DND-41 (cell line): ENCODE measurements at regions not wholly inside any gene's neighbourhood (a gene's known extent, or its start where the extent isn't known, plus 50 kb on each side); places are given as distances from the start of the nearest gene placed in this dataset.

ENCODE experiments used
- ATAC-seq: fragments of 200-7000 bp; cut with Tn5 transposase; 3 replicates; pipeline ENCODE4 v1.9.1; 2021; ENCODE audit warnings: low read depth; ENCODE audit not compliant: insufficient read depth
- DNase-seq: peaks from one replicate; pipeline ENCODE4 v3.0.0-alpha.2; 2020
- H2AFZ ChIP-seq: 2 replicates; pipeline ENCODE4 v1.6.0; 2012; ENCODE audit warnings: low read depth, low read length
- H3K27ac ChIP-seq: 2 replicates; pipeline ENCODE4 v1.5.1; 2012; ENCODE audit warnings: low read length, inconsistent platforms
- H3K27me3 ChIP-seq: fragments of 200-600 bp; sonication (generic); 2 replicates; pipeline ENCODE4 v1.6.0; 2012; ENCODE audit warnings: low read length, mild to moderate bottlenecking, inconsistent platforms; ENCODE audit not compliant: insufficient read depth, poor library complexity
- H3K36me3 ChIP-seq: 2 replicates; pipeline ENCODE4 v1.5.1; 2012; ENCODE audit warnings: low read length, inconsistent platforms; ENCODE audit not compliant: insufficient read depth
- H3K4me1 ChIP-seq: 2 replicates; pipeline ENCODE4 v1.5.1; 2012; ENCODE audit warnings: mild to moderate bottlenecking, low read length; ENCODE audit not compliant: insufficient read depth
- H3K4me2 ChIP-seq: 2 replicates; pipeline ENCODE4 v1.6.0; 2012; ENCODE audit warnings: mild to moderate bottlenecking, moderate library complexity, low read length, inconsistent platforms; ENCODE audit not compliant: insufficient read depth
- H3K4me3 ChIP-seq, 2 experiments: fragments of 200-600 bp in 1 of 2; shearing (Covaris generic) in 1 of 2; 2 replicates each; pipeline ENCODE4 v1.5.1; 2012 to 2016; ENCODE audit warnings: inconsistent platforms in 2 of 2, low read length in 2 of 2, mild to moderate bottlenecking in 2 of 2, low read depth in 1 of 2, moderate library complexity in 1 of 2
- H3K79me2 ChIP-seq: 2 replicates; pipeline ENCODE4 v1.6.0; 2012; ENCODE audit warnings: low read length, inconsistent platforms; ENCODE audit not compliant: insufficient read depth
- H3K9ac ChIP-seq: 2 replicates; pipeline ENCODE4 v1.6.0; 2012; ENCODE audit warnings: low read depth, mild to moderate bottlenecking, inconsistent platforms, low read length, moderate library complexity
- H3K9me3 ChIP-seq: 2 replicates; pipeline ENCODE4 v1.5.1; 2012; ENCODE audit warnings: low read length, moderate library complexity, mild to moderate bottlenecking, inconsistent platforms; ENCODE audit not compliant: insufficient read depth, severe bottlenecking
- H4K20me1 ChIP-seq: 2 replicates; pipeline ENCODE4 v1.6.0; 2012; ENCODE audit warnings: low read length; ENCODE audit not compliant: insufficient read depth
- CTCF ChIP-seq: IDR thresholded peaks from 2 replicates; pipeline ENCODE4 v1.5.1; 2012; ENCODE audit warnings: borderline replicate concordance, low read length, moderate library complexity, mild to moderate bottlenecking; ENCODE audit not compliant: poor library complexity, severe bottlenecking; ENCODE audit errors: extremely low read depth
- EZH2 ChIP-seq: IDR thresholded peaks from 3 replicates; pipeline ENCODE4 v1.6.1; 2012; ENCODE audit warnings: borderline replicate concordance, low read depth, mild to moderate bottlenecking, moderate library complexity, low read length, inconsistent platforms; ENCODE audit not compliant: severe bottlenecking

- Histone ChIP-seq H3K4me1 (no peaks in the 10 kb centered on the region), H3K4me2 (no peak overlapping the region), H3K27ac (no peak overlapping the region), H3K36me3 (no peaks in the 10 kb centered on the region), H3K9me3 (no peaks in the 10 kb centered on the region), H4K20me1 (no peaks in the 10 kb centered on the region), H3K79me2 (no peaks in the 10 kb centered on the region), H3K4me3 (no peak overlapping the region), H3K27me3 (no peaks in the 10 kb centered on the region), H2AFZ (no peak overlapping the region), H3K9ac (no peak overlapping the region)
- TF ChIP-seq EZH2, result no peak
- no peak for TF ChIP-seq CTCF
- ATAC-seq (no peak), DNase-seq (no peak)
Observed at GRCh38 chr6:97644353-97644752, 361.3 kb upstream of the MMS22L start.

- TF ChIP-seq CTCF (no peak), EZH2 (no peak)
- DNase-seq (no peak), ATAC-seq (no peak)
- H3K79me2 ChIP-seq, result no peaks in the 10 kb centered on the region
- H2AFZ ChIP-seq, result no peak overlapping the region
- H3K36me3 ChIP-seq, result no peaks in the 10 kb centered on the region
- H3K4me2 ChIP-seq, result no peak overlapping the region
- H3K9me3 ChIP-seq, result no peaks in the 10 kb centered on the region
- H4K20me1 ChIP-seq, result no peaks in the 10 kb centered on the region
- H3K27me3 ChIP-seq, result no peaks in the 10 kb centered on the region
- no peak overlapping the region for H3K4me3 ChIP-seq
- no peak overlapping the region for H3K9ac ChIP-seq
- no peak overlapping the region for H3K27ac ChIP-seq
- H3K4me1 ChIP-seq, result no peaks in the 10 kb centered on the region
Observed at GRCh38 chr6:97645757-97646156, 362.7 kb upstream of the MMS22L start.

GRCh38 chr6:97653076-97653475 is 370.1 kb upstream of the MMS22L start:
- no peak overlapping the region for H2AFZ ChIP-seq
- no peaks in the 10 kb centered on the region for H4K20me1 ChIP-seq
- no peaks in the 10 kb centered on the region for H3K27me3 ChIP-seq
- H3K9me3 ChIP-seq, result no peaks in the 10 kb centered on the region
- H3K4me1 ChIP-seq, result no peaks in the 10 kb centered on the region
- DNase-seq (no peak), ATAC-seq (no peak)
- H3K79me2 ChIP-seq, result no peaks in the 10 kb centered on the region
- no peak overlapping the region for H3K27ac ChIP-seq
- no peak overlapping the region for H3K4me2 ChIP-seq
- H3K4me3 ChIP-seq, result no peak overlapping the region
- TF ChIP-seq CTCF (no peak), EZH2 (no peak)
- H3K9ac ChIP-seq, result no peak overlapping the region
- no peaks in the 10 kb centered on the region for H3K36me3 ChIP-seq

- H3K9me3 ChIP-seq, result no peaks in the 10 kb centered on the region
- H3K4me1 ChIP-seq, result no peaks in the 10 kb centered on the region
- ATAC-seq, result no peak
- H3K9ac ChIP-seq, result no peak overlapping the region
- H2AFZ ChIP-seq, result no peak overlapping the region
- no peak overlapping the region for H3K4me3 ChIP-seq
- DNase-seq, result no peak
- TF ChIP-seq CTCF, result no peak
- TF ChIP-seq EZH2, result no peak
- no peaks in the 10 kb centered on the region for H3K36me3 ChIP-seq
- H3K27me3 ChIP-seq, result no peaks in the 10 kb centered on the region
- H3K27ac ChIP-seq, result no peak overlapping the region
- H3K4me2 ChIP-seq, result no peak overlapping the region
- H3K79me2 ChIP-seq, result no peaks in the 10 kb centered on the region
- H4K20me1 ChIP-seq, result no peaks in the 10 kb centered on the region
Observed at GRCh38 chr6:97653517-97653916, 370.5 kb upstream of the MMS22L start.
